ENCODE measurements at regions not wholly inside any gene's neighbourhood (a gene's known extent, or its start where the extent isn't known, plus 50 kb on each side); places are given as distances from the start of the nearest gene placed in this dataset.

DNA sequence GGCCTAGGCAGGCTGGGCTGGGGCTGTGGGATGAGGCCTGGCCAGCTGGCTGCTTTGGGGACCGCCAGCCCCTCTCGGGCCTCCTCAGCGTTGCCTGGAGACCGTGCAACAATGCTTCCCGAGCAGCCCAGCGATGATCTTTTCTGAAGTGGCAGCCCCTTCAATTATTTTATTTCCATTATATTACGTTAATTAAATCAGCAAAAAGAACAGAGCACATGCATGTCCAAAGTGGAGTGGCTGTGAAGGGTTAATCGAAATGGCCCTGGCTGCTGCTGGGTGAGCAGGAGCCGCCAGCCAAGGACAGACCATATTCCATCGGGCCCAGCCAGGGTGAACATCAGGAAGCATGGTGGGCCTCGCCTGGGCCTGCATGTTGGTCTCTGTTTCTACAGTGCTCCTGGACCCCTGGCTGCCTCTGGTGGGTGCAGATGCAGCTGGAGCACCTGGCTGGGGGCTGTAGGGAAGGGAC, 245.5 kb downstream of the MYCN start:
- H2BK15ac ChIP-seq (ENCODE audit: low read depth, low read length) = no peak overlapping the region
- H2AFZ ChIP-seq (ENCODE audit: low read length) = no peak overlapping the region
- H2BK20ac ChIP-seq (ENCODE audit: low read depth, low read length, poor library complexity, severe bottlenecking) = no peak overlapping the region
- DNase-seq = no peak
- no peak overlapping the region for H4K91ac ChIP-seq (ENCODE audit: insufficient read length, low read depth, low read length)
- no peak overlapping the region for H3K18ac ChIP-seq (ENCODE audit: insufficient read length, low read depth, low read length)
- H3K9me3 ChIP-seq (ENCODE audit: control insufficient read depth, low read depth, low read length) = no peaks in the 10 kb centered on the region
- TF ChIP-seq, protein P1, sequence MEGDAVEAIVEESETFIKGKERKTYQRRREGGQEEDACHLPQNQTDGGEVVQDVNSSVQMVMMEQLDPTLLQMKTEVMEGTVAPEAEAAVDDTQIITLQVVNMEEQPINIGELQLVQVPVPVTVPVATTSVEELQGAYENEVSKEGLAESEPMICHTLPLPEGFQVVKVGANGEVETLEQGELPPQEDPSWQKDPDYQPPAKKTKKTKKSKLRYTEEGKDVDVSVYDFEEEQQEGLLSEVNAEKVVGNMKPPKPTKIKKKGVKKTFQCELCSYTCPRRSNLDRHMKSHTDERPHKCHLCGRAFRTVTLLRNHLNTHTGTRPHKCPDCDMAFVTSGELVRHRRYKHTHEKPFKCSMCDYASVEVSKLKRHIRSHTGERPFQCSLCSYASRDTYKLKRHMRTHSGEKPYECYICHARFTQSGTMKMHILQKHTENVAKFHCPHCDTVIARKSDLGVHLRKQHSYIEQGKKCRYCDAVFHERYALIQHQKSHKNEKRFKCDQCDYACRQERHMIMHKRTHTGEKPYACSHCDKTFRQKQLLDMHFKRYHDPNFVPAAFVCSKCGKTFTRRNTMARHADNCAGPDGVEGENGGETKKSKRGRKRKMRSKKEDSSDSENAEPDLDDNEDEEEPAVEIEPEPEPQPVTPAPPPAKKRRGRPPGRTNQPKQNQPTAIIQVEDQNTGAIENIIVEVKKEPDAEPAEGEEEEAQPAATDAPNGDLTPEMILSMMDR (conservative IDR thresholded peaks at IDR 0.05) = no peak
- H3K23ac ChIP-seq (ENCODE audit: insufficient read length, low read depth, low read length) = no peak overlapping the region
- Mint-ChIP-seq H3K4me1 (peaks cover 31 to 33% of the 10 kb centered on the region in 2 experiments), H3K9me3 (no peaks in the 10 kb centered on the region), H3K27me3 (ENCODE audit: low read depth) (no peaks in the 10 kb centered on the region), H3K36me3 (ENCODE audit: insufficient read depth in 1 of 3, low read depth in 3 of 3) (no peaks in the 10 kb centered on the region), H3K4me3 (no peak overlapping the region), H3K27ac (no peak overlapping the region; a peak in 1 of 7 replicates)
- no peak overlapping the region for H3K14ac ChIP-seq (ENCODE audit: insufficient read depth, low read length)
- H2BK12ac ChIP-seq (ENCODE audit: insufficient read length, low read depth, low read length) = no peak overlapping the region
- H3K79me1 ChIP-seq (ENCODE audit: insufficient read depth, low read depth, low read length, poor library complexity, severe bottlenecking) = no peaks in the 10 kb centered on the region
- peaks cover 2% of the 10 kb centered on the region; the same call in 1 of the 2 replicates for H3K4me1 ChIP-seq (ENCODE audit: insufficient read depth, low read length)
- no peaks in the 10 kb centered on the region for H3K79me2 ChIP-seq (ENCODE audit: insufficient read depth, low read length)
- no peak overlapping the region for H3K4ac ChIP-seq (ENCODE audit: low read depth, low read length)
- no CpG with 5 or more reads among the region's 11 CpGs for WGBS (ENCODE audit: extremely low coverage, insufficient read length, low lambda C conversion rate)
- H3K27ac ChIP-seq (ENCODE audit: insufficient read length, low read depth, low read length) = no peak overlapping the region
- H3K4me2 ChIP-seq (ENCODE audit: insufficient read depth, insufficient read length, low read length) = no peak overlapping the region
- no peak overlapping the region for H3T11ph ChIP-seq (ENCODE audit: low read length)
- H3K23me2 ChIP-seq (ENCODE audit: insufficient read length, low read depth, low read length, poor library complexity, severe bottlenecking) = no peaks in the 10 kb centered on the region
- H2AK5ac ChIP-seq (ENCODE audit: insufficient read length, low read length) = no peak overlapping the region
- H3K56ac ChIP-seq (ENCODE audit: insufficient read length, low read depth, low read length) = no peak overlapping the region
- H4K5ac ChIP-seq (ENCODE audit: insufficient read length, low read depth, low read length) = no peak overlapping the region
- no peak overlapping the region for H3K9ac ChIP-seq (ENCODE audit: extremely low read depth, insufficient read length, low read length)
- H4K8ac ChIP-seq (replicated peaks; ENCODE audit: insufficient read length, low read depth, low read length) = no peak overlapping the region
- no peak overlapping the region for H2BK5ac ChIP-seq (ENCODE audit: insufficient read length, low read length)
- H4K20me1 ChIP-seq (ENCODE audit: control insufficient read depth, insufficient read depth, insufficient read length) = no peaks in the 10 kb centered on the region
- H3K27me3 ChIP-seq (ENCODE audit: insufficient read depth, low read length) = no peaks in the 10 kb centered on the region
- no peak overlapping the region for H2BK120ac ChIP-seq (ENCODE audit: low read depth, low read length, poor library complexity, severe bottlenecking)

Data from H9 (cell line).